Left hindlimb (tissue), 1 donor: ENCODE measurements at regions not wholly inside any gene's neighbourhood (a gene's known extent, or its start where the extent isn't known, plus 50 kb on each side); places are given as distances from the start of the nearest gene placed in this dataset.
A peak's percentile ranks its signal among the peaks of the same experiment; 100 is the strongest.

Experiments used
- DNase-seq: peaks from one replicate; pipeline ENCODE4 v3.0.0-alpha.2; 2018

- DNase-seq = peak; percentile 30
These were observed 345.4 kb upstream of the KIRREL3 start for GRCh38 chr11:127345819-127346459.

- DNase-seq = no peak
These were observed 339.9 kb upstream of the KIRREL3 start for GRCh38 chr11:127340438-127340837.

DNA sequence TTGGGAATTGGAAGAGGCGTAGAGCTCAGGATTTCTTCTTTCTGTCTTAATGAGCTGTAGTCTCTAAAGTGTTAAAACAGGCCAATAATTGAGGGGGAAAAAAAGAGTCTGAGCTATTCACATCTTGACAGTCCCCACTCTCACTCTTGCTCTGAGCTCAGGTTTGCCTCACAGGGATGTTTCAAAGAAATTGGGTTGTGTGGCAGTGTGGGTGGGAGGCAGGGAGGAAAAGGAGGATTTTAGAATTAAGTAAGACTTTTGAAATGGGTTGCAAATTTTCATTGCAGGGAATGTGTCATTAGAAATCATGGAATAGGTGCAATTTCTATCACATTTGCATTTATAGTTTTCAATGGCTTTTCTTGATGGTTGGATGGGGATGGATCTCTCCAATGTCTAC lies 338.8 kb upstream of the KIRREL3 start:
- DNase-seq = no peak

DNA sequence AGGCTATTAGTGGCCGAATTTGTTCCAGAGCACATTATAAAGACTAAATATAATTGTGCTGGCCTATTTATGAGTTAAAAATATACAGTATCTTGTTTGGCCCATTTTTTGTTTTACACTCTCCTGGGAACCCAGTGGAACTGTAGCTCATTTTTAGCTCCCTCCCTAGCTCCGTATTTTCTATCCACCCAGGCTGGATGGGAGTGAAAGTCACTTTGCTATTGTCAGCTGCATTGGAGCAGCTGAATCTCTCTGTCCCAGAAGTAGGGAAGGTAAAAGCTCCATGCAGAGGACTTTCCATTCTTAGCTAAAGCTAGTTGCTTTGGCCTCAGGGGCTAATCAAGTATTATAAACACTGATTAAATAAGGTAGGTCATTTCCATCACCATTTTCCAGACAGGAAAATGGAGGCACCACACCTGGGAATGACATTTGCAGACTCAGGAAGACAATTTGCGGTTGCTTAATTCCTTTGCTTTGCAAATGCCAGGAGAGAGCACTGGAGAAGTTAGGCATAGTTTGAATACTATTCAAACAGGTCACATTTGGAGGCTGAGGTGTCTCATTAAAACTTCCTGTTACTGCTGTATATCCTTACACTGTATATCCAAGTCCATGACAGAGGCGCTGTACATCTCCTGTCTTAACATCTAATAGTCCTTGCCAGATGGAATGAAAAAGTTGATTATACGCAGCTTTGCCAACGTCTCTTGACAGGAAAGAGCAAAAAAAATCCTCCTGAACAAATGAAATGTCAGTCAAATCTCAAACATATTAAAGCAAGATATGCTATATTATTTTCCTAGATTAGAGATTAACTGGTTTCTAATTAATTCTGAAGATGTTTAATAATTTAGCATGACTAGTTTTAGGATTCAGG lies 338.1 kb upstream of the KIRREL3 start:
- no peak for DNase-seq

GRCh38 chr11:127334466-127334865 lies 333.9 kb upstream of the KIRREL3 start:
- DNase-seq = no peak

- no peak for DNase-seq
These were observed 332.3 kb upstream of the KIRREL3 start for GRCh38 chr11:127332896-127333295.

GRCh38 chr11:127330044-127330443 lies 329.5 kb upstream of the KIRREL3 start:
- DNase-seq = no peak

DNA sequence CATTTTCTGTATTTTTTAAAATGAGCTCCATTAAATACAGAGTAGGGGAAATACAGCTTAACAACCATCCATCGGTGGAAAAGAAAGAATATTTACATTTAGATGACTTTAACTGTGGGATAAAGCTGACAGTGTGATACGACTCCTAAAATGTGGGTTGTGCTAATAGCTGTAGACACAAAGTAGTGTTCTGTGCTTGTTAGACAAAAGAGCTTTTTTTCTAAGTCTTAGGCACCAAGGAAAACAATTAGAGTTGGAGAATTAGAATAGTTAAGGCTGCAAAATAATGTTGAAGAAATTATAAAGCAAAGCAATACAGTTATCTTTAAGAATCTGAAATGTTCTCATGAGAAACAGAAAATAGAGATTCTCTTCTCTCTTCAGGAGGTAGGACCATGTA lies 307.7 kb upstream of the KIRREL3 start:
- no peak for DNase-seq

DNA sequence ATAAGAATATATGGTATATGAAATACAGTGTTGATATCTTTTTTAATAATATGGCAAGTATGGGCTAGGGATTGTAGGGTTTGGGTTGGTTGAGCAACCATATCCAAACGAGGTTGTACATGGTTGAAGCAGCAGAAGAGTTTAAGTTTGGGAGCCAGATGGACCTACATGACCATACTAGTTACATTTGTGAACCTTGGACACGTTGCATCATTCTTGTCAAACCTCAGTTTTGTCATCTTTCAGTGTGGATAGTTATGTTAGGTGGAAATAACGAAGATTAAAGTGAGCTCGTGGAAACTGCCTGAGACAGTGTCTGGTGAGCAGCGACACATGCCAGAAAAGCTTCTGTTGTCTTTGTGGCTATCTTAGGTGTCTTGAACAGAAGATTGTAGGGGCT lies 307.1 kb upstream of the KIRREL3 start:
- DNase-seq = no peak

DNA sequence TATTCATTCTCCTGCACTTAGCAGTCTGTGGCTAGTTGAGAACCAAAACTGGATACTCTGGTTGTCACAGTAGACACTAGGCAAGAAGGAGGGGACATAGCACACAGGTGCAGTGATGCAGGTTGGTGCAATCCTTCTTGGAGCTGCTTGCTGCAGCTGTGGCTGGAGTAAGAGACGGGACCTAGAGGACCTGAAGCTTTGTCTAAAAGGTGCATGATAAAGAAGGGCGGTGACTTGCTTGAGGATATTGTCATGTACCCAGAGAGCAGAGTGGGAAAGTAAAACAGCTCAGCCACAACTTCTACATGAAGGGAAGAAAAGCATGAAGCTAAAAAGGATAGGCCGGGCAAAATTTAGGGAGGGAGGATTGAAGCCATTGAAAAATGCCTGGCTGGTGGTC lies 304.1 kb upstream of the KIRREL3 start:
- no peak for DNase-seq

DNA sequence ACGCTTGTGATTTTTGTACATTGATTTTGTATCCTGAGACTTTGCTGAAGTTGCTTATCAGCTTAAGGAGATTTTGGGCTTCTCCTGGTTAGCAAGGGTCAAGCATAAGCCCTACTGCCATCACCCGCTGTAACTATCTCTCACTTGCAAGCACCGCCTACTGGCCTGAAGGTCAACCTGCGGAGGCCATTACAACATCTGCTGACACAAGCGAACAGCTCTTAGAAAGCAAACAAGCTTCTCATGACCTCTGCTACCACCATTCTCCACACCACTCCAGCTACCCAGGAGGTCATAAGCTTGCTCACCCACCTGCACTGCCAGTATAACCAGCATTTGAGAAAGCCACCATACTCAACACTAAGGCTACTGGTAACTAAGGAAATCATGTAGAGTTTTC lies 288.4 kb upstream of the KIRREL3 start:
- DNase-seq = no peak

DNA sequence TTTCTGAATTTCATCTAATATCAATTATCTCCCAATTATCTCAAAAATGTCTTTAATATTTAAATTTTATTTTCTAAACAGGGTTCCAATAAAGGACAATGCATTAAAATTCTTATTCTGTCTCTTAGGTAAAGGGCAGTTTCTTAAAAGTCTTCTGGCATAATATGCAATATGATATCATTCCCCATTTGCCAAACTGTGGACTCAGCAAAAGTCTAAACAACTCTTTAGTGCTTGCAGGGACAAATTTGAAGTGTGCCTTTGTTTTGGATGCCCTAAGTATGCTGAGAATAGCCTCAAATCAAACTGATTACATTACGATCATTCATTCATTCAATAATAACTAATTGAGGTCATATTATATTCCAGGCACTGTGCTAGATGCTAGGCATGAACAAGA lies 281.0 kb upstream of the KIRREL3 start:
- no peak for DNase-seq

- DNase-seq = no peak
These were observed 275.2 kb upstream of the KIRREL3 start for GRCh38 chr11:127275774-127276173.

GRCh38 chr11:127274328-127274676 lies 273.7 kb upstream of the KIRREL3 start:
- no peak for DNase-seq

DNA sequence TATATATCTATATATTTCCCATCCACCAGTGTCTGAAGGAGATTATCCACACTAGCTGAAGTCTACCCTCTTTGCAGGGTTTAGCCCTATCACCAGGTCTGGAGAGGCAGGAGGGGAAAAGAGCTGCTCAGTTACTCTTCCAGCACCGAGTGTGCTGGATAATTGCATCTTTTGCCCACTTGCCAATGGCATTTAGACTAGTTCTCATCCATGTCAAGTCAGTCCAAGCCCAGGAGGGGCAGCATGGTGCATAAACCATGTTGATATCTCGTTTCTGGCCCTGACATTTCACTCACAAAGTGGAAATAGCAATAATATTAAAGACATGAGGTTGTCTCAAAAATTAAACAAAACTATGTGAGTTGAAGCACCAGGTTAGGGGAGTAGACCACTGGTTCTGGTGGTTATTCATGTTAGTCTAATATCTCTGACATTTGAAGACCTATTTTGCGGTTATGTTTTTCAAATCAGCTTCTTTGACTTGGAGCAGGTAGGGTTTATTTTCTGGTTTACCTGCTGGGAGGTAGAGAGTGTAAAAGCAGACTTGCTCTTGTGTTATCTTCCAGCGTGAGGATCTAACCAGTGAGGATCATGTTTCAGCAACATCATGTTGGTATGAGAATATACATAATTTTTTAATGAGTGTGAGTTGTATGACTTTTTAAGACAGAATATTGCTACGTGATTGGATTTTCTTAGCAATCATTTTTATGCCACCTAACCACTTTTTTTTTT lies 273.2 kb upstream of the KIRREL3 start:
- no peak for DNase-seq

GRCh38 chr11:127270851-127271250 lies 270.3 kb upstream of the KIRREL3 start:
- DNase-seq = no peak

DNA sequence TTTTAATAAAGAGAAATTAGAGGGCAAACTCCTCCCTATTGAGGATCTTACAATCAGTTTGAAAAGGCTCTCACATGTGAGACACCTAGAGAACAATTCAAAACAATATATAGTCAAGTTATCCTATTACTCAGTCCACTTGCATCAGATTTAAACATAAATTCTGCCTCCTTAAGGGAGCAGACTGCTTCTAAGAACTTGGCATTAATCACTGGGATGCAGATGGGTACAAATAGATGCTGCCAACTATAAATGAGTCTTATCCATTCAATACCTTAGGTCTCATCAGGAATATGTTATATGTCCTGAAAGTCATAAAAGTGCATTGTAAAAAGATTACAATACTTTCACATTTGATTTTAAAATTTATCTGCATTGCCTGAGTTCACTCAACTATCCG lies 269.3 kb upstream of the KIRREL3 start:
- DNase-seq = no peak

- DNase-seq = no peak
These were observed 268.4 kb upstream of the KIRREL3 start for GRCh38 chr11:127268932-127269331.

DNA sequence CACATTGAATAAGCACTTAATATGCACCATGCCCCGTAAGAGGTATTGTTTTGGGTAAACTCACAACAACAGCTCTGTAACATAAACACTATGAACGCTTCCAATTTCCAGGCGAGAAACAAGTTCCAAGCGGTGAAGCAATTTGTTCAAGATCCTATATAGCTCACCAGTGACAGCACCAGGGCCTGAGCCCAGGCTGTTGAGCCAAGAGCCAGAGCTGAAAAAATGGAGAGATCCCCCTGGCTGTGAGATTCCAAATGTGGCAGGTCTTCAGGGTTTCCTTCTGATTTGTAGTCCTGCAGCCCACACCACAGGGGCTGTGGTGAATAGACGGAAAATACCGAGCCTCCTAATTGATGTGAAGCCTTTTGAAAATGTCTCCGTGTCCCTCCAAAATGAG lies 268.0 kb upstream of the KIRREL3 start:
- no peak for DNase-seq

DNA sequence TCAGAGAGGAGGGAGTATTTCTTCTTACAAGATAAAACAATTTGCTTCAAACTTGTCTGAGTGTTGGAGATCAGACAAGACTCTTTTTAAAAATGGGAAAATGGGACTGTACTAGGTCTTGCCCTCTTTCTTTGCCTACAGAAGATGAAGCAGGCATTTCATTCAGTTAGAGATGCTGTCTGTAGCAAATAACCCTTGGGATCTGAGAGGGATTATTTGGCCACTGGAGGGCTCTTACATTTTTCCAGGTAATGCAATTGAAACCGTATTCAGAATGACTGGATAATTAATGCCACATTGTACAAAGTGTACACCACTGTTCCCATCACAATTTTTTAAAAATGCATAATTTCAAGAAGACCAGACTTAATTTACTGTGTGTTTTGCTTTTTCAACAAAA lies 258.5 kb upstream of the KIRREL3 start:
- no peak for DNase-seq

DNA sequence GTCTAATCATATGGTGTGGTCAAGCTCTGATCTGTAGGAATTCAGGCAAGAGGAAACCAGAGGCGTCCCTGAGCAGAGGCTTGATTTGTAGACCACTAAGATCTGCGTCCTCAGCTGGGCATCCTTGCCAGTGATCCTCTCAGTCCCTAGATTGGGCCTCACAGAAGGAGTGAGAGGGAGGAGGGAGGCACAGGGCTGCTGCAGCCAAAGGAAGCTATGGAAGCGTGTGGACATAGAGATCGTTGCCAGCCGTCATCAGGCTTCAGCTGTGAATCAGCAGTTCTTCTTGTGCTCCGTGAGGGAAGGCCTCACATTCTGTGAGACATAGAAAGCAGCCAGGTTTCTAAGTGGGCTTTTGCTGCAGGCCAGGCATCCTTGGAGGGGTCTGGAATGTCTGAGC lies 254.6 kb upstream of the KIRREL3 start:
- peak; percentile 53 for DNase-seq

- no peak for DNase-seq
These were observed 251.8 kb upstream of the KIRREL3 start for GRCh38 chr11:127252321-127252720.

GRCh38 chr11:127249576-127249975 lies 249.0 kb upstream of the KIRREL3 start:
- no peak for DNase-seq

GRCh38 chr11:127248476-127248875 lies 247.9 kb upstream of the KIRREL3 start:
- no peak for DNase-seq
